ENCODE measurements at regions not wholly inside any gene's neighbourhood (a gene's known extent, or its start where the extent isn't known, plus 50 kb on each side); places are given as distances from the start of the nearest gene placed in this dataset.

- no peak for DNase-seq (ENCODE audit: extremely low read depth, insufficient read length)
- TF ChIP-seq CTCF (IDR thresholded peaks at IDR 0.05; ENCODE audit: insufficient read depth, low read length, poor library complexity, severe bottlenecking), result no peak
- no peaks in the 10 kb centered on the region for H3K27me3 ChIP-seq (replicated peaks; ENCODE audit: control insufficient read depth, insufficient read depth, low read length)
- no peaks in the 10 kb centered on the region for H3K36me3 ChIP-seq (ENCODE audit: control insufficient read depth, insufficient read depth, low read length)
- peak overlapping the region; percentile 79 for H3K4me3 ChIP-seq (replicated peaks; ENCODE audit: low read depth, low read length)
Measured at GRCh38 chr17:77320044-77320440, 179.3 kb downstream of the SEC14L1 start.

GRCh38 chr17:77320485-77321256 is 179.9 kb downstream of the SEC14L1 start:
- no peak for TF ChIP-seq CTCF (IDR thresholded peaks at IDR 0.05; ENCODE audit: insufficient read depth, low read length, poor library complexity, severe bottlenecking)
- H3K4me3 ChIP-seq (replicated peaks; ENCODE audit: low read depth, low read length), result peak overlapping the region; percentile 79
- no peaks in the 10 kb centered on the region for H3K27me3 ChIP-seq (replicated peaks; ENCODE audit: control insufficient read depth, insufficient read depth, low read length)
- DNase-seq (ENCODE audit: extremely low read depth, insufficient read length), result peak; percentile 84
- no peaks in the 10 kb centered on the region for H3K36me3 ChIP-seq (ENCODE audit: control insufficient read depth, insufficient read depth, low read length)

- no peak for TF ChIP-seq CTCF (IDR thresholded peaks at IDR 0.05; ENCODE audit: insufficient read depth, low read length, poor library complexity, severe bottlenecking)
- Histone ChIP-seq H3K36me3 (ENCODE audit: control insufficient read depth, insufficient read depth, low read length) (no peaks in the 10 kb centered on the region; the same call in 1 of the 2 replicates), H3K4me3 (replicated peaks; ENCODE audit: low read depth, low read length) (peak overlapping the region; percentile 79)
Measured at GRCh38 chr17:77321649-77322513, 181.1 kb downstream of the SEC14L1 start.

GRCh38 chr17:77322514-77323412 is 182.0 kb downstream of the SEC14L1 start:
- Histone ChIP-seq H3K27me3 (replicated peaks; ENCODE audit: control insufficient read depth, insufficient read depth, low read length) (no peaks in the 10 kb centered on the region), H3K36me3 (ENCODE audit: control insufficient read depth, insufficient read depth, low read length) (no peaks in the 10 kb centered on the region; the same call in 1 of the 2 replicates), H3K4me3 (replicated peaks; ENCODE audit: low read depth, low read length) (peak overlapping the region; percentile 79)
- peak; percentile 77 for DNase-seq (ENCODE audit: extremely low read depth, insufficient read length)
- TF ChIP-seq CTCF (IDR thresholded peaks at IDR 0.05; ENCODE audit: insufficient read depth, low read length, poor library complexity, severe bottlenecking), result no peak

More at GRCh38 chr17:77321649-77322513, 181.1 kb downstream of the SEC14L1 start:
- DNase-seq (ENCODE audit: extremely low read depth, insufficient read length), result peak; percentile 54
- H3K27me3 ChIP-seq (replicated peaks; ENCODE audit: control insufficient read depth, insufficient read depth, low read length), result no peaks in the 10 kb centered on the region

GRCh38 chr17:77323413-77324171 is 182.8 kb downstream of the SEC14L1 start:
- peak; percentile 76 for DNase-seq (ENCODE audit: extremely low read depth, insufficient read length)
- Histone ChIP-seq H3K4me3 (replicated peaks; ENCODE audit: low read depth, low read length) (peak overlapping the region; percentile 79), H3K36me3 (ENCODE audit: control insufficient read depth, insufficient read depth, low read length) (no peaks in the 10 kb centered on the region; the same call in 1 of the 2 replicates), H3K27me3 (replicated peaks; ENCODE audit: control insufficient read depth, insufficient read depth, low read length) (no peaks in the 10 kb centered on the region)
- no peak for TF ChIP-seq CTCF (IDR thresholded peaks at IDR 0.05; ENCODE audit: insufficient read depth, low read length, poor library complexity, severe bottlenecking)

All from GM06990 (cell line).